ENCODE measurements at regions not wholly inside any gene's neighbourhood (a gene's known extent, or its start where the extent isn't known, plus 50 kb on each side); places are given as distances from the start of the nearest gene placed in this dataset.

DNA sequence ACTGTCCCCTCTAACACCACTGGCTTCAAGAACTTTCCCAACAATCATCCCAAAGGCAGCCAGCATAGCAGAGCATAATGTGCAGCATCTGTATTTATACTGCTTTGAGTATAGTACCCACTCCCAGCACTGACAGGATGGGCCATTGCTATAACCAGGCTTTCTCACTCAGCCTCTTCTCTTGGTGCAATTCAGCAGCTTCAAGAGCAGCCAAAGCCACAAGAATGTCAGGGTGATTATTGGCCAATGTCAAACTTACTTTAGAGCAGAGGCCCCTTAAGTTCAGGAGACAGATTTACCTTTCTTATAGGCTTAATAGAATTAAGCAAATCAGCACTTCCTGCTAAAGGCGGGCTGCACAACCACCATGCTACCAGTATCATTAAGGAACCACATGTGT is 232.4 kb upstream of the RSPO3 start:
- no peaks in the 10 kb centered on the region for H3K9me3 Mint-ChIP-seq
- Histone ChIP-seq H3K4me1 (ENCODE audit: insufficient read depth) (no peaks in the 10 kb centered on the region), H3K27me3 (ENCODE audit: insufficient read depth) (no peaks in the 10 kb centered on the region), H3F3A (replicated peaks; ENCODE audit: low read depth) (no peaks in the 10 kb centered on the region), H3K36me3 (ENCODE audit: insufficient read depth) (no peaks in the 10 kb centered on the region), H3K79me2 (replicated peaks; ENCODE audit: insufficient read depth) (no peaks in the 10 kb centered on the region), H3K9me2 (ENCODE audit: insufficient read depth) (0 out of 2 replicates have a peak, but pooled peaks cover 9% of the 10 kb centered on the region), H3K4me2 (no peak overlapping the region), H2AFZ (no peak overlapping the region), H4K20me1 (replicated peaks; ENCODE audit: insufficient read depth) (no peaks in the 10 kb centered on the region), H3K27ac (ENCODE audit: low read depth) (no peak overlapping the region), H3K4me3 (no peak overlapping the region)
- H3K4me3 Mint-ChIP-seq: no peak overlapping the region
- no peaks in the 10 kb centered on the region for H3K4me1 Mint-ChIP-seq
- no peak for DNase-seq (ENCODE audit: low spot score)
- H3K27me3 Mint-ChIP-seq (ENCODE audit: insufficient read depth, low read depth, poor library complexity): no peaks in the 10 kb centered on the region
- no peak for ATAC-seq
- H3K27ac Mint-ChIP-seq: no peak overlapping the region
- no peaks in the 10 kb centered on the region for H3K36me3 Mint-ChIP-seq (ENCODE audit: low read depth)
- TF ChIP-seq, protein P1, sequence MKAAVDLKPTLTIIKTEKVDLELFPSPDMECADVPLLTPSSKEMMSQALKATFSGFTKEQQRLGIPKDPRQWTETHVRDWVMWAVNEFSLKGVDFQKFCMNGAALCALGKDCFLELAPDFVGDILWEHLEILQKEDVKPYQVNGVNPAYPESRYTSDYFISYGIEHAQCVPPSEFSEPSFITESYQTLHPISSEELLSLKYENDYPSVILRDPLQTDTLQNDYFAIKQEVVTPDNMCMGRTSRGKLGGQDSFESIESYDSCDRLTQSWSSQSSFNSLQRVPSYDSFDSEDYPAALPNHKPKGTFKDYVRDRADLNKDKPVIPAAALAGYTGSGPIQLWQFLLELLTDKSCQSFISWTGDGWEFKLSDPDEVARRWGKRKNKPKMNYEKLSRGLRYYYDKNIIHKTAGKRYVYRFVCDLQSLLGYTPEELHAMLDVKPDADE (IDR thresholded peaks at IDR 0.05): no peak
- TF ChIP-seq ZNF331 (CRISPR knock-in tag; IDR thresholded peaks at IDR 0.05; ENCODE audit: low read depth) (no peak), STAT1 (IDR thresholded peaks at IDR 0.05; ENCODE audit: unreplicated experiment) (no peak), EZH2phosphoT487 (IDR thresholded peaks at IDR 0.05; ENCODE audit: unreplicated experiment) (no peak), NANOG (IDR thresholded peaks at IDR 0.05; ENCODE audit: borderline replicate concordance) (no peak), JUNB (IDR thresholded peaks at IDR 0.05; ENCODE audit: unreplicated experiment) (no peak), POLR2AphosphoS5 (IDR thresholded peaks at IDR 0.05; ENCODE audit: low read depth) (no peak), EZH2 (IDR thresholded peaks at IDR 0.05; ENCODE audit: low read depth, unreplicated experiment) (no peak), ZNF114 (CRISPR knock-in tag; IDR thresholded peaks at IDR 0.05) (no peak), CREB1 (CRISPR knock-in tag; IDR thresholded peaks at IDR 0.05; ENCODE audit: low read depth) (no peak)
- TF ChIP-seq, protein P2, sequence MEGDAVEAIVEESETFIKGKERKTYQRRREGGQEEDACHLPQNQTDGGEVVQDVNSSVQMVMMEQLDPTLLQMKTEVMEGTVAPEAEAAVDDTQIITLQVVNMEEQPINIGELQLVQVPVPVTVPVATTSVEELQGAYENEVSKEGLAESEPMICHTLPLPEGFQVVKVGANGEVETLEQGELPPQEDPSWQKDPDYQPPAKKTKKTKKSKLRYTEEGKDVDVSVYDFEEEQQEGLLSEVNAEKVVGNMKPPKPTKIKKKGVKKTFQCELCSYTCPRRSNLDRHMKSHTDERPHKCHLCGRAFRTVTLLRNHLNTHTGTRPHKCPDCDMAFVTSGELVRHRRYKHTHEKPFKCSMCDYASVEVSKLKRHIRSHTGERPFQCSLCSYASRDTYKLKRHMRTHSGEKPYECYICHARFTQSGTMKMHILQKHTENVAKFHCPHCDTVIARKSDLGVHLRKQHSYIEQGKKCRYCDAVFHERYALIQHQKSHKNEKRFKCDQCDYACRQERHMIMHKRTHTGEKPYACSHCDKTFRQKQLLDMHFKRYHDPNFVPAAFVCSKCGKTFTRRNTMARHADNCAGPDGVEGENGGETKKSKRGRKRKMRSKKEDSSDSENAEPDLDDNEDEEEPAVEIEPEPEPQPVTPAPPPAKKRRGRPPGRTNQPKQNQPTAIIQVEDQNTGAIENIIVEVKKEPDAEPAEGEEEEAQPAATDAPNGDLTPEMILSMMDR (conservative IDR thresholded peaks at IDR 0.05; ENCODE audit: low read depth in 2 of 2): no peak
- TF ChIP-seq, protein P3, sequence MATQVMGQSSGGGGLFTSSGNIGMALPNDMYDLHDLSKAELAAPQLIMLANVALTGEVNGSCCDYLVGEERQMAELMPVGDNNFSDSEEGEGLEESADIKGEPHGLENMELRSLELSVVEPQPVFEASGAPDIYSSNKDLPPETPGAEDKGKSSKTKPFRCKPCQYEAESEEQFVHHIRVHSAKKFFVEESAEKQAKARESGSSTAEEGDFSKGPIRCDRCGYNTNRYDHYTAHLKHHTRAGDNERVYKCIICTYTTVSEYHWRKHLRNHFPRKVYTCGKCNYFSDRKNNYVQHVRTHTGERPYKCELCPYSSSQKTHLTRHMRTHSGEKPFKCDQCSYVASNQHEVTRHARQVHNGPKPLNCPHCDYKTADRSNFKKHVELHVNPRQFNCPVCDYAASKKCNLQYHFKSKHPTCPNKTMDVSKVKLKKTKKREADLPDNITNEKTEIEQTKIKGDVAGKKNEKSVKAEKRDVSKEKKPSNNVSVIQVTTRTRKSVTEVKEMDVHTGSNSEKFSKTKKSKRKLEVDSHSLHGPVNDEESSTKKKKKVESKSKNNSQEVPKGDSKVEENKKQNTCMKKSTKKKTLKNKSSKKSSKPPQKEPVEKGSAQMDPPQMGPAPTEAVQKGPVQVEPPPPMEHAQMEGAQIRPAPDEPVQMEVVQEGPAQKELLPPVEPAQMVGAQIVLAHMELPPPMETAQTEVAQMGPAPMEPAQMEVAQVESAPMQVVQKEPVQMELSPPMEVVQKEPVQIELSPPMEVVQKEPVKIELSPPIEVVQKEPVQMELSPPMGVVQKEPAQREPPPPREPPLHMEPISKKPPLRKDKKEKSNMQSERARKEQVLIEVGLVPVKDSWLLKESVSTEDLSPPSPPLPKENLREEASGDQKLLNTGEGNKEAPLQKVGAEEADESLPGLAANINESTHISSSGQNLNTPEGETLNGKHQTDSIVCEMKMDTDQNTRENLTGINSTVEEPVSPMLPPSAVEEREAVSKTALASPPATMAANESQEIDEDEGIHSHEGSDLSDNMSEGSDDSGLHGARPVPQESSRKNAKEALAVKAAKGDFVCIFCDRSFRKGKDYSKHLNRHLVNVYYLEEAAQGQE (IDR thresholded peaks at IDR 0.05; ENCODE audit: unreplicated experiment): no peak
- TF ChIP-seq, protein P4, sequence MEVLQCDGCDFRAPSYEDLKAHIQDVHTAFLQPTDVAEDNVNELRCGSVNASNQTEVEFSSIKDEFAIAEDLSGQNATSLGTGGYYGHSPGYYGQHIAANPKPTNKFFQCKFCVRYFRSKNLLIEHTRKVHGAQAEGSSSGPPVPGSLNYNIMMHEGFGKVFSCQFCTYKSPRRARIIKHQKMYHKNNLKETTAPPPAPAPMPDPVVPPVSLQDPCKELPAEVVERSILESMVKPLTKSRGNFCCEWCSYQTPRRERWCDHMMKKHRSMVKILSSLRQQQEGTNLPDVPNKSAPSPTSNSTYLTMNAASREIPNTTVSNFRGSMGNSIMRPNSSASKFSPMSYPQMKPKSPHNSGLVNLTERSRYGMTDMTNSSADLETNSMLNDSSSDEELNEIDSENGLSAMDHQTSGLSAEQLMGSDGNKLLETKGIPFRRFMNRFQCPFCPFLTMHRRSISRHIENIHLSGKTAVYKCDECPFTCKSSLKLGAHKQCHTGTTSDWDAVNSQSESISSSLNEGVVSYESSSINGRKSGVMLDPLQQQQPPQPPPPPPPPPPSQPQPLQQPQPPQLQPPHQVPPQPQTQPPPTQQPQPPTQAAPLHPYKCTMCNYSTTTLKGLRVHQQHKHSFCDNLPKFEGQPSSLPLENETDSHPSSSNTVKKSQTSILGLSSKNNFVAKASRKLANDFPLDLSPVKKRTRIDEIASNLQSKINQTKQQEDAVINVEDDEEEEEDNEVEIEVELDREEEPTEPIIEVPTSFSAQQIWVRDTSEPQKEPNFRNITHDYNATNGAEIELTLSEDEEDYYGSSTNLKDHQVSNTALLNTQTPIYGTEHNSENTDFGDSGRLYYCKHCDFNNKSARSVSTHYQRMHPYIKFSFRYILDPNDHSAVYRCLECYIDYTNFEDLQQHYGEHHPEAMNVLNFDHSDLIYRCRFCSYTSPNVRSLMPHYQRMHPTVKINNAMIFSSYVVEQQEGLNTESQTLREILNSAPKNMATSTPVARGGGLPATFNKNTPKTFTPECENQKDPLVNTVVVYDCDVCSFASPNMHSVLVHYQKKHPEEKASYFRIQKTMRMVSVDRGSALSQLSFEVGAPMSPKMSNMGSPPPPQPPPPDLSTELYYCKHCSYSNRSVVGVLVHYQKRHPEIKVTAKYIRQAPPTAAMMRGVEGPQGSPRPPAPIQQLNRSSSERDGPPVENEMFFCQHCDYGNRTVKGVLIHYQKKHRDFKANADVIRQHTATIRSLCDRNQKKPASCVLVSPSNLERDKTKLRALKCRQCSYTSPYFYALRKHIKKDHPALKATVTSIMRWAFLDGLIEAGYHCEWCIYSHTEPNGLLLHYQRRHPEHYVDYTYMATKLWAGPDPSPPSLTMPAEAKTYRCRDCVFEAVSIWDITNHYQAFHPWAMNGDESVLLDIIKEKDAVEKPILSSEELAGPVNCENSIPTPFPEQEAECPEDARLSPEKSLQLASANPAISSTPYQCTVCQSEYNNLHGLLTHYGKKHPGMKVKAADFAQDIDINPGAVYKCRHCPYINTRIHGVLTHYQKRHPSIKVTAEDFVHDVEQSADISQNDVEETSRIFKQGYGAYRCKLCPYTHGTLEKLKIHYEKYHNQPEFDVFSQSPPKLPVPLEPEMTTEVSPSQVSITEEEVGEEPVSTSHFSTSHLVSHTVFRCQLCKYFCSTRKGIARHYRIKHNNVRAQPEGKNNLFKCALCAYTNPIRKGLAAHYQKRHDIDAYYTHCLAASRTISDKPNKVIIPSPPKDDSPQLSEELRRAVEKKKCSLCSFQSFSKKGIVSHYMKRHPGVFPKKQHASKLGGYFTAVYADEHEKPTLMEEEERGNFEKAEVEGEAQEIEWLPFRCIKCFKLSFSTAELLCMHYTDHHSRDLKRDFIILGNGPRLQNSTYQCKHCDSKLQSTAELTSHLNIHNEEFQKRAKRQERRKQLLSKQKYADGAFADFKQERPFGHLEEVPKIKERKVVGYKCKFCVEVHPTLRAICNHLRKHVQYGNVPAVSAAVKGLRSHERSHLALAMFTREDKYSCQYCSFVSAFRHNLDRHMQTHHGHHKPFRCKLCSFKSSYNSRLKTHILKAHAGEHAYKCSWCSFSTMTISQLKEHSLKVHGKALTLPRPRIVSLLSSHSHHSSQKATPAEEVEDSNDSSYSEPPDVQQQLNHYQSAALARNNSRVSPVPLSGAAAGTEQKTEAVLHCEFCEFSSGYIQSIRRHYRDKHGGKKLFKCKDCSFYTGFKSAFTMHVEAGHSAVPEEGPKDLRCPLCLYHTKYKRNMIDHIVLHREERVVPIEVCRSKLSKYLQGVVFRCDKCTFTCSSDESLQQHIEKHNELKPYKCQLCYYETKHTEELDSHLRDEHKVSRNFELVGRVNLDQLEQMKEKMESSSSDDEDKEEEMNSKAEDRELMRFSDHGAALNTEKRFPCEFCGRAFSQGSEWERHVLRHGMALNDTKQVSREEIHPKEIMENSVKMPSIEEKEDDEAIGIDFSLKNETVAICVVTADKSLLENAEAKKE (CRISPR knock-in tag; IDR thresholded peaks at IDR 0.05): no peak
